DOHH2 (cell line): ENCODE measurements at regions not wholly inside any gene's neighbourhood (a gene's known extent, or its start where the extent isn't known, plus 50 kb on each side); places are given as distances from the start of the nearest gene placed in this dataset.

Experiments
- CTCF ChIP-seq: fragments of 200-600 bp; sonication (generic); IDR thresholded peaks from one replicate; pipeline ENCODE4 v1.5.1; 2014; ENCODE audit warnings: antibody characterized with exemption, mild to moderate bottlenecking, low read depth, low read length; ENCODE audit not compliant: poor library complexity, severe bottlenecking
- EZH2phosphoT487 ChIP-seq: fragments of 200-600 bp; sonication (generic); IDR thresholded peaks from 2 replicates; pipeline ENCODE4 v1.6.1; 2017; ENCODE audit warnings: borderline replicate concordance, mild to moderate bottlenecking, antibody characterized with exemption, low read length, moderate library complexity, mixed read lengths

DNA sequence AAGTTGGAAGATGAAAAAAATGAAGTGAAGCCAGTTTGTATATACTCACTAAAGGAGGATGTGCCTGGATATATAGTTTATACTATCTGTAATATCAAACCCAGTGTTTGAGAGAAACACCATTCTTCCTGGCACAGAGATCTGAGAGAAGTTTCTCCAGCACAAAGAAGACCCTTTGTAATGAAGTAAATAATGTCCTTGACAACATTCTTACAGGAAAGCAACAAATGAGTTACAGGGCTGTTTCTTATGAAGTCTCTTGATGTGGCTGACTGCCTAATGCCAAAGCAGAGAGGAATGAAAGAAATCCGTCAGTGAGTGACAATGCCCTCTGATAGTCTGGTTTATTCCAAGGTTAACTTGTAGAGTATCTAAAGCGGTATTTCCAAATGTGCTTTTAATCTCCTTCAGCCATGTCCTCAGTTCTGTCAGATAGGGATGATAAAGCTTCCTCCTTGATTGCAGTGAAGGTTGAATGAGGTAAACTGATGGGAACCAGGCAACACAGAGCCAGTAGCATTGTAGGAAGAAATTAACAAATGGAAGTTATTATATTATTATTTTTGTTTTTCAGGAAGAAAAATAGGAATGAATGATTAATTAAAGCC is 123.1 kb upstream of the ZNF608 start:
- TF ChIP-seq CTCF (no peak), EZH2phosphoT487 (no peak)
